ENCODE measurements at regions not wholly inside any gene's neighbourhood (a gene's known extent, or its start where the extent isn't known, plus 50 kb on each side); places are given as distances from the start of the nearest gene placed in this dataset.
A peak's percentile ranks its signal among the peaks of the same experiment; 100 is the strongest.
"Not testable (repeated sequence)": the region's sequence is repeated elsewhere in the genome, so short reads cannot be mapped to it uniquely, and the experiment has no call there.

GRCh38 chr12:62003226-62003625 is 257.0 kb upstream of the USP15 start:
- no peak for DNase-seq (ENCODE audit: extremely low read depth, low read depth)
- no peak overlapping the region for H3K4me3 ChIP-seq (replicated peaks; ENCODE audit: low read depth, low read length)
- TF ChIP-seq CTCF (IDR thresholded peaks at IDR 0.05; ENCODE audit: low read depth, low read length, missing control alignments) = no peak

GRCh38 chr12:62003701-62004100 is 256.5 kb upstream of the USP15 start:
- TF ChIP-seq CTCF (IDR thresholded peaks at IDR 0.05; ENCODE audit: low read depth, low read length, missing control alignments) = no peak
- no peak for DNase-seq (ENCODE audit: extremely low read depth, low read depth)
- H3K4me3 ChIP-seq (replicated peaks; ENCODE audit: low read depth, low read length) = no peak overlapping the region

- H3K4me3 ChIP-seq (replicated peaks; ENCODE audit: low read depth, low read length) = no peak overlapping the region
- no peak for DNase-seq (ENCODE audit: extremely low read depth, low read depth)
- no peak for TF ChIP-seq CTCF (IDR thresholded peaks at IDR 0.05; ENCODE audit: low read depth, low read length, missing control alignments)
Measured at GRCh38 chr12:62005615-62006014, 254.6 kb upstream of the USP15 start.

DNA sequence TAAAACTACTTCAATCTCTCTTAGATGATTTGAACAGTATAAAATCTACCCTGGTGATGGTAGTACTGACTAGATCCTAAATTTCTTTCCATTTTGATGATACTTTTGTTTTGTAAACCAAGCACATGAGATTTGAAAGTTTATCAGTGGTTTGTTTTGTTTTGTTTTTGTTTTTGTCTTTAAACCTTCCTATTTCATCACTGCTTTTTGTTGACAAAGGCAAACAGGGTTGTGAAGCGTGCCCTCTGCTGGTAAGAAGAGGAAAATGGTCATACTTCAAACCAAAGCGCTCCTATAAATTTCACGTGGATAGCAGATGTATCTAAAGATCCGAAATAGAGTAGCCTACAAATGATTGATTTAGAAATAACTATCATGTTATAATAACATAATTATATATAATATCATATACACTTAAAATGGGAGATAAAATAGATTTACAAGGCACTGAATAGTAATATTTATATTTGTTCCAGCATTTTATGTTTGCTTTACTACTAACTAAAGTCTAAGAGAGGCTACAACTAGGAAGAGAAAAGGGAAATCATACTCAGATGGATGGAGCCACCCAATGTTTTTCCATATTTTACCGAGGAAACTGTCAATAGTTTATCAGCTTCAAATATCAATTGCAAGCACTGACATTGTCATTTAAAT is 254.0 kb upstream of the USP15 start:
- TF ChIP-seq CTCF (IDR thresholded peaks at IDR 0.05; ENCODE audit: low read depth, low read length, missing control alignments) = peak; percentile 71
- no peak overlapping the region for H3K4me3 ChIP-seq (replicated peaks; ENCODE audit: low read depth, low read length)
- DNase-seq (ENCODE audit: extremely low read depth, low read depth) = peak; percentile 22

- TF ChIP-seq CTCF (IDR thresholded peaks at IDR 0.05; ENCODE audit: low read depth, low read length, missing control alignments) = no peak
- no peak for DNase-seq (ENCODE audit: extremely low read depth, low read depth)
Measured at GRCh38 chr12:62008703-62009102, 251.5 kb upstream of the USP15 start.

DNA sequence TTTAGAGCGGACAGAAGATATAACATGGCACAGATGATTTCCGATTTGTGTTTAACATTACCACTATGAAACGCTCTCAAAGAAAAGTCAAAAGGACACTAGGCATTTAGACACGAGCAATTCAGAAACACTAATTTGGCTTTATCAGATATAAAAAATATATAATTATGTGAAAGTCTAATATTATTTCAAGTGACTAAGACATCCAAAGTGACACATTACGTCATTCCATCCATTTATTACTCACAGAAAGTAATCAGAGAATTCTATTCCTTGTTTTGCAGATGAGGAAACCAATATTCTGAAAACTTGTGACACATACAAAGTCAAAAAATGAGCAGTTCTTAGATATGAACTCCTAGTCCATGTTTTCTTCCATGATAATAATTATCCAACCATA is 250.8 kb upstream of the USP15 start:
- no peak overlapping the region for H3K4me3 ChIP-seq (replicated peaks; ENCODE audit: low read depth, low read length)
- TF ChIP-seq CTCF (IDR thresholded peaks at IDR 0.05; ENCODE audit: low read depth, low read length, missing control alignments) = no peak
- no peak for DNase-seq (ENCODE audit: extremely low read depth, low read depth)

More at GRCh38 chr12:62008703-62009102, 251.5 kb upstream of the USP15 start:
- no peak overlapping the region for H3K4me3 ChIP-seq (replicated peaks; ENCODE audit: low read depth, low read length)

DNA sequence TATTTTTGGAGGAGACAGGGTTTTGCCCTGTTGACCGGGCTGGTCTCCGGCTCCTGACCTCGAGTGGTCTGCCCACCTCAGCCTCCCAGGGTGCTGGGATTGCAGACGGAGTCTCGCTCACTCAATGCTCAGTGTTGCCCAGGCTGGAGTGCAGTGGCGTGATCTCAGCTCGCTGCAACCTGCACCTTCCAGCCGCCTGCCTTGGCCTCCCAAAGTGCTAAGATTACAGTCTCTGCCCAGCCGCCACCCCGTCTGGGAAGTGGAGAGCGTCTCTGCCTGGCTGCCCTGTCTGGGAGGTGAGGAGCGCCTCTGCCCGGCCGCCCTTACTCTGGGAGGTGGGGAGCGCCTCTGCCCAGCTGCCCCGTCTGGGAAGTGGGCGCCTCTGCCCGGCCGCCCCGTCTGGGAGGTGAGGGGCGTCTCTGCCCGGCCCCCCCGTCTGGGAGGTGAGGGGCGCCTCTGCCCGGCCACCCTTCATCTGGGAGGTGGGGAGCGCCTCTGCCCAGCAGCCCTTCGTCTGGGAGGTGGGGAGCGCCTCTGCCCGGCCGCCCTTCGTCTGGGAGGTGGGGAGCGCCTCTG is 249.8 kb upstream of the USP15 start:
- not testable (repeated sequence) for H3K4me3 ChIP-seq (replicated peaks; ENCODE audit: low read depth, low read length); DNase-seq (ENCODE audit: extremely low read depth, low read depth)

- H3K4me3 ChIP-seq (replicated peaks; ENCODE audit: low read depth, low read length); DNase-seq (ENCODE audit: extremely low read depth, low read depth): not testable (repeated sequence)
Measured at GRCh38 chr12:62010973-62011372, 249.2 kb upstream of the USP15 start.

Measured in HFF-Myc (cell line).